ENCODE measurements at regions not wholly inside any gene's neighbourhood (a gene's known extent, or its start where the extent isn't known, plus 50 kb on each side); places are given as distances from the start of the nearest gene placed in this dataset.

GRCh38 chr5:143586781-143587362 lies 183.4 kb upstream of the NR3C1 start:
- no peak for TF ChIP-seq CTCF (IDR thresholded peaks at IDR 0.05)
- TF ChIP-seq ESRRA (CRISPR knock-in tag; IDR thresholded peaks at IDR 0.05; ENCODE audit: borderline replicate concordance), result no peak
- TF ChIP-seq, protein P1, sequence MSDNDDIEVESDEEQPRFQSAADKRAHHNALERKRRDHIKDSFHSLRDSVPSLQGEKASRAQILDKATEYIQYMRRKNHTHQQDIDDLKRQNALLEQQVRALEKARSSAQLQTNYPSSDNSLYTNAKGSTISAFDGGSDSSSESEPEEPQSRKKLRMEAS (CRISPR knock-in tag; IDR thresholded peaks at IDR 0.05), result no peak
- TF ChIP-seq CREM (CRISPR knock-in tag; IDR thresholded peaks at IDR 0.05), result no peak
- no peak for TF ChIP-seq FOXP1 (CRISPR knock-in tag; IDR thresholded peaks at IDR 0.05; ENCODE audit: borderline replicate concordance)
